ENCODE measurements at regions not wholly inside any gene's neighbourhood (a gene's known extent, or its start where the extent isn't known, plus 50 kb on each side); places are given as distances from the start of the nearest gene placed in this dataset.

- Histone ChIP-seq H3K36me3 (ENCODE audit: control insufficient read depth in 2 of 2, insufficient read depth in 1 of 2, low read length in 2 of 2) (no peaks in the 10 kb centered on the region), H3K4me1 (ENCODE audit: control insufficient read depth, insufficient read depth, low read length) (peaks cover 4% of the 10 kb centered on the region; the same call in 1 of the 2 replicates), H3K27ac (ENCODE audit: extremely low read depth, low read depth, low read length) (no peak overlapping the region), H3K4me3 (ENCODE audit: low read depth, low read length) (no peak overlapping the region), H3K9me3 (ENCODE audit: control insufficient read depth, insufficient read depth, low read depth, low read length) (no peaks in the 10 kb centered on the region)
- peak; percentile 77 for TF ChIP-seq ZNF654 (tag by site-specific recombination; IDR thresholded peaks at IDR 0.05; ENCODE audit: low read depth)
- TF ChIP-seq ZFHX2 (tag by site-specific recombination; conservative IDR thresholded peaks at IDR 0.05), result no peak
- no peak for TF ChIP-seq BCL11B (tag by site-specific recombination; IDR thresholded peaks at IDR 0.05; ENCODE audit: low read depth)
- TF ChIP-seq ZNF335 (tag by site-specific recombination; conservative IDR thresholded peaks at IDR 0.05), result no peak
- POLR2A ChIA-PET, result no interaction called here
- CTCF ChIA-PET, result interaction anchor here (0.6 to 4.4 kb wide), 19 partner anchors 10 to 482 kb away, joined by 3 to 27 read pairs (median 4); no protein-coding TSS in a partner anchor
These were observed 123.1 kb downstream of the BTC start for GRCh38 chr4:74671080-74671698.

DNA sequence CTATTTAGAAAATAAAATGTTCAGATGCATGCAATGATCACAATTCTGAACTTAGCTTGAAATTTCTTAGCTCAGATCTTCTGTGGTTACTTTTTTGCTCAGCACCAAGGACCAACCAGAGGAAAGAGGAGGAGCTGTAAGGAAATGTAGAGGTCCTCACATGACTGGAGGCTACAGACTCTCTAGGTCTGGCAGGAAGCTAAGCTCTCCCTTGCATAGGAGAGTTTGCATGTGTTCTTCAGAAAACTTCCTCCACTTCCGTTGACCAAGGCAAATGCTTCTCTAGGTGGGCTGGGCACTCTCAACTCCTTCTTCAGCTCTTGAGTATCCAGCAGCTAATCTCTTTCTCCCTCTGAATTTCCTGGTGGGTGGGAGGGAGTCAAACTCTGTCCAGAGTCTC lies 119.6 kb downstream of the BTC start:
- CTCF ChIA-PET, result interaction anchor here (0.5 to 3.1 kb wide), 22 partner anchors 10 to 751 kb away, joined by 3 to 32 read pairs (median 4); no protein-coding TSS in a partner anchor
- Histone ChIP-seq H3K36me3 (ENCODE audit: control insufficient read depth in 2 of 2, insufficient read depth in 1 of 2, low read length in 2 of 2) (no peaks in the 10 kb centered on the region), H3K27ac (ENCODE audit: extremely low read depth, low read depth, low read length) (no peak overlapping the region), H3K4me3 (ENCODE audit: low read depth, low read length) (no peak overlapping the region), H3K9me3 (ENCODE audit: control insufficient read depth, insufficient read depth, low read depth, low read length) (no peaks in the 10 kb centered on the region), H3K4me1 (ENCODE audit: control insufficient read depth, insufficient read depth, low read length) (no peaks in the 10 kb centered on the region)
- TF ChIP-seq ZNF354C (tag by site-specific recombination; IDR thresholded peaks at IDR 0.05; ENCODE audit: borderline replicate concordance, low read depth), result no peak
- TF ChIP-seq ELK4 (IDR thresholded peaks at IDR 0.05; ENCODE audit: borderline replicate concordance, low read depth, low read length), result no peak
- no peak for TF ChIP-seq ZNF121 (tag by site-specific recombination; IDR thresholded peaks at IDR 0.05)
- no peak for TF ChIP-seq ZEB2 (tag by site-specific recombination; IDR thresholded peaks at IDR 0.05)
- no peak for TF ChIP-seq ZNF266 (tag by site-specific recombination; IDR thresholded peaks at IDR 0.05; ENCODE audit: low read depth)
- TF ChIP-seq MEIS1 (CRISPR knock-in tag; IDR thresholded peaks at IDR 0.05; ENCODE audit: borderline replicate concordance), result no peak
- no peak for TF ChIP-seq SP3 (tag by site-specific recombination; IDR thresholded peaks at IDR 0.05)
- no peak for TF ChIP-seq MZF1 (tag by site-specific recombination; IDR thresholded peaks at IDR 0.05; ENCODE audit: borderline replicate concordance)
- TF ChIP-seq ZNF239 (tag by site-specific recombination; IDR thresholded peaks at IDR 0.05), result no peak
- TF ChIP-seq GLIS1 (tag by site-specific recombination; IDR thresholded peaks at IDR 0.05), result no peak
- no peak for TF ChIP-seq ZNF623 (tag by site-specific recombination; IDR thresholded peaks at IDR 0.05)
- no peak for TF ChIP-seq ZNF19 (tag by site-specific recombination; IDR thresholded peaks at IDR 0.05; ENCODE audit: low read depth)
- no peak for TF ChIP-seq ZSCAN18 (tag by site-specific recombination; IDR thresholded peaks at IDR 0.05)
- TF ChIP-seq, protein P1, sequence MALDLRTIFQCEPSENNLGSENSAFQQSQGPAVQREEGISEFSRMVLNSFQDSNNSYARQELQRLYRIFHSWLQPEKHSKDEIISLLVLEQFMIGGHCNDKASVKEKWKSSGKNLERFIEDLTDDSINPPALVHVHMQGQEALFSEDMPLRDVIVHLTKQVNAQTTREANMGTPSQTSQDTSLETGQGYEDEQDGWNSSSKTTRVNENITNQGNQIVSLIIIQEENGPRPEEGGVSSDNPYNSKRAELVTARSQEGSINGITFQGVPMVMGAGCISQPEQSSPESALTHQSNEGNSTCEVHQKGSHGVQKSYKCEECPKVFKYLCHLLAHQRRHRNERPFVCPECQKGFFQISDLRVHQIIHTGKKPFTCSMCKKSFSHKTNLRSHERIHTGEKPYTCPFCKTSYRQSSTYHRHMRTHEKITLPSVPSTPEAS (tag by site-specific recombination; IDR thresholded peaks at IDR 0.05), result no peak
- TF ChIP-seq ZBTB1 (tag by site-specific recombination; IDR thresholded peaks at IDR 0.05), result no peak
- no peak for TF ChIP-seq ZNF626 (tag by site-specific recombination; IDR thresholded peaks at IDR 0.05)
- TF ChIP-seq ZNF404 (tag by site-specific recombination; IDR thresholded peaks at IDR 0.05), result no peak
- TF ChIP-seq SCRT1 (tag by site-specific recombination; IDR thresholded peaks at IDR 0.05; ENCODE audit: borderline replicate concordance), result no peak
- POLR2A ChIA-PET, result no interaction called here
